Urothelium cell line (cell line): ENCODE measurements at regions not wholly inside any gene's neighbourhood (a gene's known extent, or its start where the extent isn't known, plus 50 kb on each side); places are given as distances from the start of the nearest gene placed in this dataset.
"Not testable (repeated sequence)": the region's sequence is repeated elsewhere in the genome, so short reads cannot be mapped to it uniquely, and the experiment has no call there.

Experiments
- DNase-seq: peaks from one replicate; pipeline ENCODE4 v3.0.0; 2011; ENCODE audit warnings: low spot score, mixed read lengths
- FAIRE-seq: peaks from 2 replicates; lab custom pipeline; 2011; peaks lifted over from hg19 to GRCh38; lab: Jason Lieb, UNC

DNA sequence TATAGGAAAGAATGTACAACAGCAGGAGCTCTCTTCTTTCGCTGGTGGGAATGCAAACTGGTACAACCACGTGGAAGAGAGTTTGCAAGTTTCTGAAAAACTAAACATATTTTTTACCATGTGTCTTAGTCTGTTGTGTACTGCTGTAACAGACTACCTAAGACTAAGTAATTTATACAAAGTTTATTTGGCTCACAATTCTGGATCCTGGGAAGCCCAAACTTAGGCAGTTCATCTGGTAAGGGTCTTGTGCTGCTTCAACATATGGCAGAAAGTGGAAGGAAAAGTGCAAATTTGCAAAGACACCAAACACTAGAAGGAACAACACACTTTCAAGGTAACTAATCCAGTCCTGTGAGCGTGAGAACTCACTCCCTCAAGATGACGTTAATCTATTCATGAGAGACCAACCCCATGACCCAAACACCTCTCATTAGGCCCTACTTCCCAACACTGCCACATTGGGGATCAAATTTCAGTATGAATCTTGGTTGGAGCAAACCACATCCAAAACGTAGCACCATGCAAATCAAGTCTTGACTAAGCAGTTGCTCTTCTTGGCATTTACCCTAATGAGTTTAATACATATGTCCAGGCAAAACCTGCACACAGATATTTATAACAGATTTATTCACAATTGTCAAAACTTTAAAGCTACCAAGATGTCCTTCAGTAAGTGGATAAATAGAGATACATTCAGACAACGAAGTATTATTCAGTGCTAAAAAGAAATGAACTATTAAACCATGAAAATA is 481.9 kb upstream of the FOXG1 start:
- DNase-seq, result no peak
- FAIRE-seq, result no peak

DNA sequence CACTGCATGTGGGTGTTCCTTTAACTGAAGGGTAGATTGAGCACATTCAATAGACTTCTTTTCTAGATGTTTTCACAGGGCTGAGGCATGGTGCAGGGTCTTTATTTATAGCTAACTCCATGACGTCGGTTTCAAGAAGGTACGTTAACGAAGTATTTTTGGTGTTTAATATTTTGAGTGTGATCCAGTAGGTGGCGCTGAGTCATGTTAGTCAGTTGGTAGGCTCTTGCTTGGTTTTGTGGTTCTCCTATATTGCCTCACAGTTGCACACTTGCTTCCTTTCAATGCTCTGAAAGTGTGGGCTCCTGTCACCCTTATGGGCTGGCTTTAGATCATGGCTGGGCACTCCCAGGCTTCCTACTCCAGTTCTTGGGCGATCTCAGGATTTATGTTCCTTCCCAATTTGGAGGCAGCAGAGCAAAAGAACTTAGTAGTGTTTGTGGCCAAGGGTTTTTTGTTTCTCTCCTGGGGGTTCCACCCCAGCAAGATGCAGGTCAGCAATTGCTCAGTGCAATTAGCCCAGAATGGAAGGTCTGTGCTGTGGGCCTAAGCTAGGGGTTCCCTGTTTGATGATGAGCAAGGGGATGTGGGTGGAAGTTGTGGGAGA is 471.6 kb upstream of the FOXG1 start:
- FAIRE-seq, result no peak
- no peak for DNase-seq

DNA sequence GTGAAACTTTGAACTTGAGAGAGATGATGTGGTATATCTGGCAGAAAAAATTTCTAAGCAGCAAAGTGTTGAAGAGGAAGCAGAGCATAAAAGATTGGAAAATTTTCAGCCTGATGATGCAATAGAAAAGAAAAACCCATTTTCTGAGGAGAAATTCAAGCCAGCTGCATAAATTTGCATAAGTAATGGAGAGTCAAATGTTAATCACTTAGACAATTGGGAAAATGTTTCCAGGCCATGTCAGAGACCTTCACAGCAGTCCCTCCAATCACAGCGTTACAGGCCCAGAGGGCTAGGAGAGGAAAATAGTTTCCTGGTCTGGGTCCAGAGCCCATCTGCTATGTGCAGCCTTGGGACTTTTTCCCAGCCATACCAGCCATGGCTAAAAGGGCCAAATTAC is 469.0 kb upstream of the FOXG1 start:
- FAIRE-seq (no peak), DNase-seq (no peak)

DNA sequence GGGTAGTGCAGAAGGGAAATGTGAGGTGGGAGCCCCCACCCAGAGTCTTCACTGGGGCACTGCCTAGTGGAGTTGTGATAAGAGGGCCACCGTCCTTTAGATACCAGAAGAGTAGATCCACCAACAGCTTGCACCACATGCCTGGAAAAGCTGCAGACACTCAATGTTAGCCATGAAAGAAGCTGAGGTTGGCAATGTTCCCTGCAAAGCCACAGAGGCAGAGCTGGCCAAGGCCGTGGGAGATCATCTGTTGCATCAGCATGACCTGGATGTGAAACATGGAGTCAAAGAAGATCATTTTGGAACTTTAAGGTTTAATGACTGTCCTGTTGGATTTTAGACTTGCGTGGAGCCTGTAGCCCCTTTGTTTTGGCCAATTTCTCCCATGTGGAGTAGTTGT is 468.4 kb upstream of the FOXG1 start:
- FAIRE-seq, result no peak

DNA sequence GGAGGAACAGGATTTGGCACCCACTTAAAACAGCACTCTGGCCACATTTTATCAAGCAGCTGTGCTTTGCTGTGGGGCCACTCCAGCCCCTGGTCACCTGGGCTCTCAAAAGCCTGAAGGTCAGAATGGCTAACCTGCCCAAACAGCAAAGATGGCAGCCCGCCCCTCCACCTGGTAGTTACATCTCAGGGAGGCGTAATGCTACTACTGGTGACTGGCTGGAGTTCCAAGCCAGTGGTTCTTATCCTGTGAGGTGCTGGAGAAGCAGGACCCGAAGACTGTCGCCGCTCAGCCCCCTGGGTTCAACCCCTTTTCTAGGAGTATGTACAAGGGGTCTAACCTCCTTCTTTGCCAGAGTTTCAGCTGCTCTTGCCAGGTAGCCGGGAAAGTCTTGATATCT is 467.4 kb upstream of the FOXG1 start:
- DNase-seq (no peak), FAIRE-seq (no peak)

More for the DNA sequence above, 468.4 kb upstream of the FOXG1 start:
- no peak for DNase-seq

DNA sequence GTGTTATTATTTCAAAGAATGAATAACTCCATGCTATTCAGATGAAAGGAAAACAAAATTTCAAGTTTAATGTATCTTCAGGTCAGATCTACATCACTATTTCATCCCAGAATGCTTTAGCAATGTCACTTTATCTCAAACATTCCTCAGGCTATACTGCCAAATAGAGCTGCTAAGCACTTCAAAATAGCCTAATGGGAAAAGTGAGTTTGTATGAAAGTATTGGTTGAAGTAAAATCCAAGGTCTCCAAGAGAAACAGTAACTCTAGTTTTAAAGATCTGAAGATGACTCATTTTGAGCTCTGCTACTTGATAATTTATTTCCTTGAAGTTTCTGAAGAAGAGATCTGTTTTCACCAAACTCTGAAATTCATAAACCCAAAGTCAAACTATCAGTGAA is 466.2 kb upstream of the FOXG1 start:
- DNase-seq (no peak), FAIRE-seq (no peak)

DNA sequence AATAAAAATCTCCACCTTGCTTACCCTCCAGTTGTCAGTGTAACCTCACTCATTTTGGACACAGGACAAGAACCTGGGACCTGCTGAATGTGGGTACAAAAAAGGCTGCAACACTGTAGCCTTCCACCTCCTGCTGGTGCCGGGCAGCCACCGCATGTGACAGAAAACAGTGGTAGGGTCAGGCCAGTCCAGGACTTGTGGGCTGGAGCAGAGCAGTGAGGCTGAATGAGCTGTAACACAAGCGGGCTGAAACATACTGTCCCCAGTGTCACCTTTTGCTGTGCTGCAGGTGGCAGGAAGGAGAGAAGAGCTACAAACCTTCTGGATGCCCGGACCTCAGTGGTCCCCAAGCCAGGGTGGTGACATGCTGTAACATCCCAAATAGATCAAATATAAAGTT is 465.4 kb upstream of the FOXG1 start:
- FAIRE-seq (no peak), DNase-seq (no peak)

DNA sequence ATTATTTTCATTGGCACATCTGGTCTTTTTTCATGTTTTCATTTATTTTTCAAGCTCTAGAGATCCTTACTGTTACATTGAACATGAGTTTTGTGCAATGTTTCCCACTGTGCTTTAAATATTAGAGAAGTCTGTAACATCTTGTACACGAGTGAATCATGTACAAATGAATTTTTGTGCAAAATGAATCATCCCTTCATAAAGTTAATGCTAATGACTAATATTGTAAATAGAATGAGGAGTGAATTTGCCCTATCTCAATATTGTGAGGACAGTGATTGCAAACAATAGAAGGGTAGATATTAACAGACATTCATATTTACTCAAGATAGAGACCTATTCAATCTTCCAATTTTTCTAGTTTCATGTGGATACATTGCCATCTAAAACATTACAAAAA is 463.3 kb upstream of the FOXG1 start:
- FAIRE-seq (no peak), DNase-seq (no peak)

DNA sequence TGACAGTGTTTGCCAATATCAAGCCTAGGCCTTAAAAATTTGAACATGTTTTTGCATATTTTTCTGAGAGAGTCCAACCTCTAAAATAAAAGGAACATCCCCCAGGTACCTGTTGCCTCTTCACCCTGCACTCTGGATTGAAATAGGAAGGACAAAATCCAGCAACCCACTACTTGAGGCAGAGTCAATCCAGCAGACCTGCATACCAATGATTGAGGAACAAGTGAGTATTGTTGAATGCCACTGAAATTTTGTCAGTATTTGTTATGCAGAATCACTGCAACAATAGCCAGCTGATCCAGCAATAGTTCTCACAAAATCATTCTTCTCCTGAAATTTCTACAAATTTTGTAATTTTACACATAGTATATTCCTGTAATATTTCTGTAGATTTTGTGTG is 460.6 kb upstream of the FOXG1 start:
- no peak for FAIRE-seq
- no peak for DNase-seq

DNA sequence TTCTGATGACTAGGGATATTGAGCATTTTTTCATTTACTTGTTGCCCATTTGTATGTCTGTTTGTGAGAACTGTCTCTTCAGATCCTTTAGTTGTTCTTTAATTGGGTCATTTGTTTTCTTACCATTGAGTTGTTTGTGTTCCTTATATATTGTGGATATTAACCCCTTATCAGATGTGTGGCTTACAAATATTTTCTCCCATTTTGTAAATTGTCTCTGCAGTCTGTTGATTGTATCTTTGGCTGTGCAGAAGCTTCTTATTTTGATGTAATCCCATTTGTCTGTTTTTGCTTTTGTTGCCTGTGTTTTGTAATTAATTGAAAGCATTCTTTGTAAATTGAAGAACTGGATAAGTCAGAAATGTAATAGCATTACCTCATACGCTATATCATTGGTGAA is 459.1 kb upstream of the FOXG1 start:
- DNase-seq (no peak), FAIRE-seq (no peak)

DNA sequence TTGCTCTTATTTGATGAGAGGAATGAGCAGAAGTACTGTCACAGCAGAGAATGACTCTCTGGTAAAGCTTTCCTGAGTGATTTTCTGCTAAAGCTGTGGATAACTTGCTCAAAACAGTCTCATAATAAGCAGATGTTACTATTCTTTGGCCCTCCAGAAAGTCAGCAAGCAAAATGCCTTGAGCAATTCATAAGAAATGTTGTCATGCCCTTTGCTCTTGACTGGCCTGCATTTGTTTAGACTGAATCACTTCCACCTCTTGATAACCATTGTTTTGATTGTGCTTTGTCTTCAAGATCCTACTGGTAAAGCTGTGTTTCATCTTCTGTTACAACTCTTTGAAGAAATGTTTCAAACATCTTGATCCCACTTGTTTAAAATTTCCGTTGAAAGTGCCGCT is 457.9 kb upstream of the FOXG1 start:
- peak; percentile 17 for DNase-seq
- peak; percentile 9 for FAIRE-seq

DNA sequence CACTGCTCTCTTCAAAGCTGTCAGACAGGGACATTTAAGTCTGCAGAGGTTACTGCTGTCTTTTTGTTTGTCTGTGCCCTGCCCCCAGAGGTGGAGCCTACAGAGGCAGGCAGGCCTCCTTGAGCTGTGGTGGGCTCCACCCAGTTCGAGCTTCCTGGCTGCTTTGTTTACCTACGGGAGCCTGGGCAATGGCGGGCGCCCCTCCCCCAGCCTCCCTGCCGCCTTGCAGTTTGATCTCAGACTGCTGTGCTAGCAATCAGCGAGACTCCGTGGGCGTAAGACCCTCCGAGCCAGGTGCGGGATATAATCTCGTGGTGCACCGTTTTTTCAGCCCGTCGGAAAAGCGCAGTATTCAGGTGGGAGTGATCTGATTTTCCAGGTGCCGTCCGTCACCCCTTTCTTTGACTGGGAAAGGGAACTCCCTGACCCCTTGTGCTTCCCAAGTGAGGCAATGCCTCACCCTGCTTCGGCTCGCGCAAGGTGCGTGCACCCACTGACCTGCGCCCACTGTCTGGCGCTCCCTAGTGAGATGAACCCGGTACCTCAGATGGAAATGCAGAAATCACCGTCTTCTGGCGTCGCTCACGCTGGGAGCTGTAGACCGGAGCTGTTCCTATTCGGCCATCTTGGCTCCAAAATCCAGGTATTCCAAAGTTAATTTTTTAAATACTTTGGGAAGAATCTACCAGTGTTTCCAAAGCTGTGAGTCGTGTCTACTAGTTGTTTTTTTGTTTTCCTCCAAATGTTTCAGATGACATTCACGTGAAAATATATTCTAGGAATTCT is 448.5 kb upstream of the FOXG1 start:
- not testable (repeated sequence) for DNase-seq, FAIRE-seq

DNA sequence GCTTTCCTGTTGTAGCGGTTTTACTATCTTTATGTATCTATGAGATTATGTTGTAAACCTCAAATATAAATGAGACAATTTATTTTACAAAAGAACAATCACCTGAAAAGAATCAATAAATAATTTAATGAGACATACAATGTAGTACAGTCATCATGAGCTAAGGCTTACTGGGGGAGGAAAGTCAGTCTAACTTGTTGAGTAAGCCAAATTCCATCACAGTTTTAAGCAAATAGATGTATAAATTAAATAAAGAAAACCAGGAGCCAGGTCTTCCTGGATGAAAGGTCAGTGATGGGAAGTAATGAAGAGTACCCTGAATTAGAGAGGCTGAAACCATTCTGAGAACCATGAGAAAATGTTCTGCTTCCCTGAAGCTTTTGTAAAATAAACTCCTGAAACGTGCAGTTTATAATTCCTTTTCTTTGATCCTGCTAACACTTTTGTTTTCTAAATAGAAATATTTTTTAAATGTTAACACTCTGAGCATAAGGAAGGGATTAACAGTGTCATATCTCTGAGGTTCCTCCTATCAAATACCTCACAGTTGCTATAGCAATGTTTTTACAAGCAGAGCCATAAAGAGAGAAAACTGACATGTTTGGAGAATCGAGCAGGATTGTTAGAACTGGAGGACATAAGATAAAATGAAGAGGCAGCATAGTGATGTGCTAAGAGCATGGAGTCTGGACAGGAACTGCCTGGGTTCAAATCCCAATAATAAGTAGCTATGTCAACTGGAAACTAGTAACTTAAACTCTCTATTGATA is 444.9 kb upstream of the FOXG1 start:
- no peak for DNase-seq
- no peak for FAIRE-seq

DNA sequence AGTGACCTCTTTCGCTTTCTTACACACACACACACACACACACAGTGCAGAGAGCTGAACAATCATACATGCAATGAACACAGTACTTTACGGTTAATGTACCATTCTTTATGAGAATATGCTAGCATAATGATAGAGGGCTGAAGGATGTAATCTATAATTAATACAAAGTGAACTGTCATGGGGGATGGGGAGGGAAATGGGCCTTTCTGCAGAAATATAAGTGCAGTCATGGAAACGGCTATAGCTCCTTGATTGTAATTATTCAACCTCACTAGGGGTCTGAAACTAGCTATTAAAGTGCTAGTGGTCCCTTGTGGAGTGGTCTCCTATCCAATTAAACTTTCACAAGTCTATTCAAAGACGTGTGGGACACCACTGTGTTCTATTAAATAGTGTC is 443.2 kb upstream of the FOXG1 start:
- FAIRE-seq (no peak), DNase-seq (no peak)

DNA sequence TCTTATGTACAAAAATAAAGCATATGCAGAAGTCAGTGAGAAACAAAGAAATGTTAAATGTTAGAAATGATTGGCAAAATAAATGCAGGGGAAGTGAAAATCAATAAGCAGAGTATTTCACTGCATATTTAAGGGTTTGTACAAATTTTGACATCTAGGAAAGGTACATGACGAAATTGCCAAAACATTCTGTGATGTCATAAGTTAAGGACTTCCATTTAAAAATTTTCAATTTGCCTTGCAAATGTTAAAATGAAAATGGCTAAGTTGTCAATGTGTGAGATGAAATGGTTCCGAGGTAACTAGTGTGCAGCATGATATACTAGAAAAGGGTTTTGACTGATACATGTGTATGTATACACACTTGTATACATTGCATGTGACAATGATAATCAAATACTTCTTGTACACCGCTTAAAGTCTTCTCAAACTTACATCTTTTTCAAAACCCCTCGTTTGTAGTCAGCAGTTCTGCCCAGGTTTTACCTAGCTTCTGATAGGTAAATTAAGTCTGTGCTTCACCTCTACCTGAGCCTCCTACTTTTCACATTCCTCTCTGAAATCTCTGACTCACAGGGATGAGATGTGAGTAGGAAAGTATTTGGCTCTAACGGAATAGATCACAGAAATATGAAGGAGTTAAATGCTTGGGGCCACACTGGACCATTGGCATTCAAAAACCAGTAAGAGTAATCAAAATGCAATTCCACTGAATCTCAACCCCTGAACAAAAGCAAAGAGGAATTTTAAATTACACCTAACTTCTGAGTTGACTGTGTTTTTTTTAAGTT is 442.4 kb upstream of the FOXG1 start:
- FAIRE-seq, result no peak
- DNase-seq, result no peak

DNA sequence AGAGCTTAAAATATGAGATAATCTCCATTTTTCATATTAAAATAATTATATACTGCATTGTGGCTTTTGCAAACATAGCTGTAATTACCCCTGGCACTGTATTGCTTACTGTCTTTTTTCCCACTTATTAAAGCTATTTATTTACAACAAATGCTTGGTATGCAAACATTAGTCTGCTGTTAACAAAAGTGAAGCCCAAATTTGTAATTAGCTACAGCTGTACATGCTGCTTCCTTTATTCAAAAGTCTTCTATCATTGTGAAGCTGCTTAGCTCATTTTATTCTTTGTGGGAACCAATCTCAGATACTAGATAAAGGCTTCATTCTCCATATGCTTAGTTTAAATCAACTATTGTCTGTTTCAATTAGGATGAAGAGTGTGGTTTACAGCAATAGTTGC is 425.8 kb upstream of the FOXG1 start:
- DNase-seq (no peak), FAIRE-seq (no peak)

DNA sequence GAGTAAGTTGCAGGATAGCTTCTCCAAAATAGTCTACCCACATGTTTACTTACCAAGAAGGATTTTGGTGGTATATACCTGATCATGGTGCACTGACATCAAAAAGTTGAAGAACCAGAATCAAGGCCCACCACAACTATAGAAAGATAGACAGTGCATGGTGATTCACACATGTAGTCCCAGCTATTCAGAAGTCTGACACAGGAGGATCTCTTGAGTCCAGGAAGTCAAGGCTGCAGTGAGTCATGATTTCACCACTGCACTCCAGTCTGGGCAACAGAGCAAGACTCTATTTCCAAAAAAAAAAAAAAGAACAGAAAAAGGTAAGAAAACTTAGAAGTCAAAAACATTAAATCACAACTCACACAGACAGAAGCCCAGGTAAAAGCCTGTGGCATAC is 422.2 kb upstream of the FOXG1 start:
- DNase-seq (peak; percentile 6), FAIRE-seq (no peak)

DNA sequence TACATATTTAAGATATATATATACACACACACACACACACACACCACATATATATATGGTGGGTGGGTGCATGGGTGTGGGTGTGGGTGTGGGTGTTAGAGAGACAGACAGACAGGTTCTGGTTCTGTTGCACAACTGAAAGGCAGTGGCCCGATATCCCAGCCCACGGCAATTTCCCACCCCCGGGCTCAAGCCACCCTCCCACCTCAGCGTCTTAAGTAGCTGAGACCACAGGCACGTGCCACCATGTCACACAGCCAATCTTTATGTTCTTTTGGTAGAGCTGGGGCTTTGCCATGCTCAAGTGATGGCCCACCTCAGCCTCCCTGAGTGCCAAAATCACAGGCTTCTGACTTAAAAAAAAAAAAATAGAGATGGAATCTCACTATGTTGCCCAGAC is 417.8 kb upstream of the FOXG1 start:
- DNase-seq (no peak), FAIRE-seq (no peak)

DNA sequence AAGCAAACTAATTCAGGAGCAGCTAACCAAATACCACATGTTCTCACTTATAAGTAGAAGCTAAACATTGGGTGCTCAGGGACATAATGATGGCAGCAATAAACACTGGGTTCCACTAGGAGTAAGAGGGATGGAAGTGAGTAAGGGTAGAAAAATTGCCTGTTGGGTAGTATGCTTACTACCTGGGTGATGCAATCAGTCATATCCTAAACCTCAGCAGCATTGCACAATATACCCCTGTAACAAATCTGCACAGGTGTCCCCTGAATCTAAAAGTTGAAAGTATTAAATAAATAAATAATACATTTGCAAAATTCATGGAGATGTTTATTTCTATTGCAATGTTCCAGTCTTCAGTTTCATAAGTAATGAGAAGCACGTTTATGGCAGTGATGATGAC is 409.8 kb upstream of the FOXG1 start:
- FAIRE-seq (no peak), DNase-seq (no peak)

DNA sequence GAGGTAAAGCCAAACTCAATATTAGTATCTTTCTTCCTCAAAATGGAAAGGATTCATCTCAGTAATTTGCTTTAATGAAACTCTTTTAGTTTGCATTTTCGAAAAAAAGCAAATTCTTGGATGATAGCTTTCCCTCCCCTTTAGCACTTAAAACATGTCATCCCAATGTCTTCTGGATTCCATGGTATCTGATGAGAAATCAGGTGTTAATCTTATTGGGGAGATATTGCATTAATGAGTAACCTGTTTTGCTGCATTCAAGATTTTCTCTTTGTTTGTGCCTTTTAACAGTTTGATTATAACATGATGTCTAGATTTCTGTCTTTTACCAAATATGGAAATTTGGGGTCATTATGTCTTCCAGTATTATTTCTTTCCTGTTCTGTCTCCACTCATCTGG is 405.1 kb upstream of the FOXG1 start:
- DNase-seq (no peak), FAIRE-seq (no peak)

DNA sequence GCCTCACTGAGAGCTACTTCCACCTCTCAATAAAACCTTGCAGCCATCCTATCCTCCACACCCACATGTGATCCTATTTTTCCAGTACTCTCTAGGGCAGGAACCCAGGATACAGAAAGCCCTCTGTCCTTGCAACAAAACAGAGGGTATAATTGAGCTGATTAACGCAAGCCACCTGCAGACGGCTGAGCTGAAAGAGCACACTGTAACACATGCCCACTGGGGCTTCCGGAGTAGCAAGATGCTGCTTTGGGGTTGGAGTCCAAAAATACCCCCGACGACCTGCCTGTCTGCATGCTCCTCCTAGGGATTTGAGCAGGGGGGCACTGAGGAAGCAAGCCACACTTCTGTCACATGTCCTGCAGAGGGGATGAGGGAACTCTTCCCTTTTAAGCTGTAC is 401.1 kb upstream of the FOXG1 start:
- DNase-seq (no peak), FAIRE-seq (no peak)
